ENCODE measurements at regions not wholly inside any gene's neighbourhood (a gene's known extent, or its start where the extent isn't known, plus 50 kb on each side); places are given as distances from the start of the nearest gene placed in this dataset.

- DNase-seq (no peak), ATAC-seq (replicated peaks in 1 of 4) (no peak)
- H3K27ac ChIP-seq (ENCODE audit: low read length): no peak overlapping the region
- H3K4me1 Mint-ChIP-seq: peaks cover 0 to 5% (median 3%) of the 10 kb centered on the region in 3 donors
- H3K4me3 ChIP-seq (ENCODE audit: control insufficient read depth in 1 of 2, extremely low read depth in 1 of 2, low read length in 1 of 2): no peak overlapping the region
- H3K36me3 Mint-ChIP-seq: no peaks in the 10 kb centered on the region
- H3K9me3 Mint-ChIP-seq: no peaks in the 10 kb centered on the region
- 82% methylated on average over 6 of the region's 8 CpGs for WGBS (ENCODE audit: insufficient coverage)
- no peaks in the 10 kb centered on the region for H3K4me1 ChIP-seq (ENCODE audit: control insufficient read depth in 1 of 2, extremely low read depth in 1 of 2, insufficient read depth in 2 of 2, low read length in 2 of 2)
- H3K9me3 ChIP-seq: no peaks in the 10 kb centered on the region
- H3K27me3 ChIP-seq (replicated peaks in 1 of 2; ENCODE audit: control insufficient read depth in 2 of 2, extremely low read depth in 1 of 2, insufficient read depth in 2 of 2, low read length in 1 of 2): peaks cover 0 to 11% of the 10 kb centered on the region in 2 experiments
- no peak overlapping the region for H3K27ac Mint-ChIP-seq
- peaks cover 9 to 31% of the 10 kb centered on the region in 2 donors for H3K27me3 Mint-ChIP-seq
- no peak overlapping the region for H3K4me3 Mint-ChIP-seq
- H3K36me3 ChIP-seq (ENCODE audit: control insufficient read depth in 2 of 2, extremely low read depth in 1 of 2, insufficient read depth in 1 of 2, low read length in 1 of 2): no peaks in the 10 kb centered on the region
- CTCF ChIA-PET: no interaction called here
- POLR2A ChIA-PET: no interaction called here
These were observed 107.7 kb downstream of the SMIM20 start for GRCh38 chr4:26021417-26022345.

GRCh38 chr4:26022346-26023202, 108.6 kb downstream of the SMIM20 start:
- Histone ChIP-seq H3K4me1 (ENCODE audit: control insufficient read depth in 1 of 2, extremely low read depth in 1 of 2, insufficient read depth in 2 of 2, low read length in 2 of 2) (no peaks in the 10 kb centered on the region), H3K27ac (ENCODE audit: low read length) (no peak overlapping the region), H3K36me3 (ENCODE audit: control insufficient read depth in 2 of 2, extremely low read depth in 1 of 2, insufficient read depth in 1 of 2, low read length in 1 of 2) (no peaks in the 10 kb centered on the region), H3K4me3 (ENCODE audit: control insufficient read depth in 1 of 2, extremely low read depth in 1 of 2, low read length in 1 of 2) (no peak overlapping the region), H3K9me3 (no peaks in the 10 kb centered on the region), H3K27me3 (replicated peaks in 1 of 2; ENCODE audit: control insufficient read depth in 2 of 2, extremely low read depth in 1 of 2, insufficient read depth in 2 of 2, low read length in 1 of 2) (peaks cover 0 to 11% of the 10 kb centered on the region in 2 experiments)
- ATAC-seq (replicated peaks in 1 of 4) (no peak), DNase-seq (no peak)
- Mint-ChIP-seq H3K9me3 (no peaks in the 10 kb centered on the region), H3K4me1 (peaks cover 0 to 5% (median 3%) of the 10 kb centered on the region in 3 donors), H3K27ac (no peak overlapping the region), H3K27me3 (peaks cover 12 to 32% of the 10 kb centered on the region in 2 donors), H3K36me3 (no peaks in the 10 kb centered on the region), H3K4me3 (no peak overlapping the region)
- CTCF ChIA-PET: no interaction called here
- 87% methylated on average over 5 of the region's 7 CpGs for WGBS (ENCODE audit: insufficient coverage)
- POLR2A ChIA-PET: no interaction called here

- Mint-ChIP-seq H3K9me3 (no peaks in the 10 kb centered on the region), H3K4me1 (peaks cover 0 to 5% (median 3%) of the 10 kb centered on the region in 3 donors), H3K27me3 (peaks cover 12 to 32% of the 10 kb centered on the region in 2 donors), H3K4me3 (no peak overlapping the region), H3K27ac (no peak overlapping the region), H3K36me3 (no peaks in the 10 kb centered on the region)
- no peak for DNase-seq
- Histone ChIP-seq H3K27ac (ENCODE audit: low read length) (no peak overlapping the region), H3K4me3 (ENCODE audit: control insufficient read depth in 1 of 2, extremely low read depth in 1 of 2, low read length in 1 of 2) (no peak overlapping the region), H3K27me3 (replicated peaks in 1 of 2; ENCODE audit: control insufficient read depth in 2 of 2, extremely low read depth in 1 of 2, insufficient read depth in 2 of 2, low read length in 1 of 2) (peaks cover 0 to 13% of the 10 kb centered on the region in 2 experiments), H3K9me3 (no peaks in the 10 kb centered on the region), H3K4me1 (ENCODE audit: control insufficient read depth in 1 of 2, extremely low read depth in 1 of 2, insufficient read depth in 2 of 2, low read length in 2 of 2) (peaks cover 0 to under 1% of the 10 kb centered on the region in 2 experiments), H3K36me3 (ENCODE audit: control insufficient read depth in 2 of 2, extremely low read depth in 1 of 2, insufficient read depth in 1 of 2, low read length in 1 of 2) (no peaks in the 10 kb centered on the region)
- CTCF ChIA-PET: no interaction called here
- ATAC-seq (replicated peaks in 1 of 4): no peak
- POLR2A ChIA-PET: no interaction called here
- 74% methylated on average over 8 of the region's 11 CpGs for WGBS (ENCODE audit: insufficient coverage)
These were observed 109.4 kb downstream of the SMIM20 start for GRCh38 chr4:26023203-26023972.

- Histone ChIP-seq H3K4me3 (ENCODE audit: control insufficient read depth in 1 of 2, extremely low read depth in 1 of 2, low read length in 1 of 2) (no peak overlapping the region), H3K36me3 (ENCODE audit: control insufficient read depth in 2 of 2, extremely low read depth in 1 of 2, insufficient read depth in 1 of 2, low read length in 1 of 2) (no peaks in the 10 kb centered on the region), H3K4me1 (ENCODE audit: control insufficient read depth in 1 of 2, extremely low read depth in 1 of 2, insufficient read depth in 2 of 2, low read length in 2 of 2) (peaks cover 0 to 7% of the 10 kb centered on the region in 2 experiments), H3K9me3 (no peaks in the 10 kb centered on the region), H3K27ac (ENCODE audit: low read length) (no peak overlapping the region), H3K27me3 (replicated peaks in 1 of 2; ENCODE audit: control insufficient read depth in 2 of 2, extremely low read depth in 1 of 2, insufficient read depth in 2 of 2, low read length in 1 of 2) (peaks cover 0 to 20% of the 10 kb centered on the region in 2 experiments)
- no peaks in the 10 kb centered on the region for H3K36me3 Mint-ChIP-seq
- H3K4me1 Mint-ChIP-seq: peaks cover 0 to 7% (median 3%) of the 10 kb centered on the region in 3 donors
- ChIA-PET POLR2A (no interaction called here), CTCF (no interaction called here)
- peaks cover 13 to 32% of the 10 kb centered on the region in 2 donors for H3K27me3 Mint-ChIP-seq
- H3K27ac Mint-ChIP-seq: no peak overlapping the region
- DNase-seq (no peak), ATAC-seq (replicated peaks in 1 of 4) (no peak)
- WGBS (ENCODE audit: insufficient coverage): 60% methylated on average over 1 of the region's 5 CpGs
- no peaks in the 10 kb centered on the region for H3K9me3 Mint-ChIP-seq
- no peak overlapping the region for H3K4me3 Mint-ChIP-seq
These were observed 110.1 kb downstream of the SMIM20 start for GRCh38 chr4:26024079-26024478.

GRCh38 chr4:26028133-26028792, 114.2 kb downstream of the SMIM20 start:
- H3K9me3 ChIP-seq: no peaks in the 10 kb centered on the region
- H3K4me3 Mint-ChIP-seq: no peak overlapping the region
- no peaks in the 10 kb centered on the region for H3K36me3 ChIP-seq (ENCODE audit: control insufficient read depth in 2 of 2, extremely low read depth in 1 of 2, insufficient read depth in 1 of 2, low read length in 1 of 2)
- CTCF ChIA-PET: no interaction called here
- H3K27me3 Mint-ChIP-seq: peaks cover 7 to 18% of the 10 kb centered on the region in 2 donors
- POLR2A ChIA-PET: no interaction called here
- no peak for ATAC-seq (replicated peaks in 1 of 4)
- no peak overlapping the region for H3K4me3 ChIP-seq (ENCODE audit: control insufficient read depth in 1 of 2, extremely low read depth in 1 of 2, low read length in 1 of 2)
- H3K27ac ChIP-seq (ENCODE audit: low read length): no peak overlapping the region
- H3K36me3 Mint-ChIP-seq: no peaks in the 10 kb centered on the region
- peaks cover 0 to 2% (median 0%) of the 10 kb centered on the region in 3 donors for H3K4me1 Mint-ChIP-seq
- H3K27ac Mint-ChIP-seq: no peak overlapping the region
- no peak for DNase-seq
- H3K9me3 Mint-ChIP-seq: no peaks in the 10 kb centered on the region
- H3K4me1 ChIP-seq (ENCODE audit: control insufficient read depth in 1 of 2, extremely low read depth in 1 of 2, insufficient read depth in 2 of 2, low read length in 2 of 2): peaks cover 0 to 9% of the 10 kb centered on the region in 2 experiments
- peaks cover 0 to 19% of the 10 kb centered on the region in 2 experiments for H3K27me3 ChIP-seq (replicated peaks in 1 of 2; ENCODE audit: control insufficient read depth in 2 of 2, extremely low read depth in 1 of 2, insufficient read depth in 2 of 2, low read length in 1 of 2)
- WGBS (ENCODE audit: insufficient coverage): 89% methylated on average over 21 of the region's 22 CpGs
